Stomach (tissue), 4 donors: ENCODE measurements at regions not wholly inside any gene's neighbourhood (a gene's known extent, or its start where the extent isn't known, plus 50 kb on each side); places are given as distances from the start of the nearest gene placed in this dataset.

Experiments
- POLR2A ChIP-seq, 4 donors: fragments of 450-650 bp; IDR thresholded peaks; one replicate each; pipeline ENCODE4 v1.6.1; 2016; ENCODE audit warnings: antibody characterized with exemption in 4 of 4, control low read depth in 2 of 4, mild to moderate bottlenecking in 1 of 4, moderate library complexity in 1 of 4
- POLR2AphosphoS5 ChIP-seq, 3 donors: sonication (generic); formaldehyde crosslinking; IDR thresholded peaks; one replicate each; pipeline ENCODE4 v1.6.1; 2016; ENCODE audit warnings: antibody characterized with exemption in 3 of 3
- TF ChIP-seq, protein P1 (sequence below), 7 experiments: fragments of 450-650 bp in 4 of 7; fragments of 200-600 bp in 3 of 7; sonication (generic) in 3 of 7; IDR thresholded peaks; one replicate each; pipeline ENCODE4 v1.5.1; 2016 to 2019; ENCODE audit warnings: antibody characterized with exemption in 7 of 7, control low read depth in 2 of 7, mild to moderate bottlenecking in 1 of 7

DNA sequence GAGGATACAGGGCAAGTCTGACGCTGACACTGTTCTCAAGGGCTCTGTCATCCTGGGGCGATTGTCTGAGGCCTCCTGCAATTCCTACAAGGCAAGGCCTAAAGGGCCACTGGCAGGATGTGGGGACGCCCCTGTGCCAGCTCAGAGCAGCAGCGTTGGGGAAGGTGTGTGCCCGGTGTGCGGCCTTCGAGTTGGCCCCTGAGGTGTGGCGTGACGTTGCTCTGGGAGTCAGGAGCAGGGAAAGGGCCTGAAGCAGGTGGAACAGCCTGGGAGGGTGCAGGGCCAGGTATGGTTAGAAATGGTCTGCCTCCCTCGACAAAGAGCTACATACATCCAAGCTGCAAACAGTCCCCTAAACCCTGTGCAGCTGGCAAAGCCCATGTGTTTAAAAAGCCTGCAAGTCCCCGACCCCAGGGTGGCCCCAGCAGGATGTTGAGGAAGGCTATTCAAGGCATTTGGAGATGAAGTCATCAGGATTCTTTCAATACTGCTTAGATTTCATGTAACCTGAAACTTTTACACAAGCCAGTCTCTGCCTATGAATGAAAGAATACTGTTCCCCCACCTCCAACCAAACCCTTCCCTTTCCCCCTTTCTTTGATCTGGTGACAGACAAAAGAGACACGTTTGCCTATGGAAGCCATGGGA is 142.5 kb upstream of the TNS3 start:
- TF ChIP-seq, protein P1, sequence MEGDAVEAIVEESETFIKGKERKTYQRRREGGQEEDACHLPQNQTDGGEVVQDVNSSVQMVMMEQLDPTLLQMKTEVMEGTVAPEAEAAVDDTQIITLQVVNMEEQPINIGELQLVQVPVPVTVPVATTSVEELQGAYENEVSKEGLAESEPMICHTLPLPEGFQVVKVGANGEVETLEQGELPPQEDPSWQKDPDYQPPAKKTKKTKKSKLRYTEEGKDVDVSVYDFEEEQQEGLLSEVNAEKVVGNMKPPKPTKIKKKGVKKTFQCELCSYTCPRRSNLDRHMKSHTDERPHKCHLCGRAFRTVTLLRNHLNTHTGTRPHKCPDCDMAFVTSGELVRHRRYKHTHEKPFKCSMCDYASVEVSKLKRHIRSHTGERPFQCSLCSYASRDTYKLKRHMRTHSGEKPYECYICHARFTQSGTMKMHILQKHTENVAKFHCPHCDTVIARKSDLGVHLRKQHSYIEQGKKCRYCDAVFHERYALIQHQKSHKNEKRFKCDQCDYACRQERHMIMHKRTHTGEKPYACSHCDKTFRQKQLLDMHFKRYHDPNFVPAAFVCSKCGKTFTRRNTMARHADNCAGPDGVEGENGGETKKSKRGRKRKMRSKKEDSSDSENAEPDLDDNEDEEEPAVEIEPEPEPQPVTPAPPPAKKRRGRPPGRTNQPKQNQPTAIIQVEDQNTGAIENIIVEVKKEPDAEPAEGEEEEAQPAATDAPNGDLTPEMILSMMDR (IDR thresholded peaks at IDR 0.05), result no peak
- no peak for TF ChIP-seq POLR2AphosphoS5 (IDR thresholded peaks at IDR 0.05)
- TF ChIP-seq POLR2A (IDR thresholded peaks at IDR 0.05), result no peak
